Activated CD8-positive, alpha-beta memory T cell treated with anti-CD3 and anti-CD28 coated beads for 24 hours (primary cell): ENCODE measurements at regions not wholly inside any gene's neighbourhood (a gene's known extent, or its start where the extent isn't known, plus 50 kb on each side); places are given as distances from the start of the nearest gene placed in this dataset.
"Not testable (repeated sequence)": the region's sequence is repeated elsewhere in the genome, so short reads cannot be mapped to it uniquely, and the experiment has no call there.

Source experiments
- DNase-seq: peaks from one replicate; pipeline ENCODE4 v3.0.0-alpha.2; 2020

GRCh38 chr13:73661066-73661465 is 473.1 kb downstream of the KLF12 start:
- DNase-seq: no peak

DNA sequence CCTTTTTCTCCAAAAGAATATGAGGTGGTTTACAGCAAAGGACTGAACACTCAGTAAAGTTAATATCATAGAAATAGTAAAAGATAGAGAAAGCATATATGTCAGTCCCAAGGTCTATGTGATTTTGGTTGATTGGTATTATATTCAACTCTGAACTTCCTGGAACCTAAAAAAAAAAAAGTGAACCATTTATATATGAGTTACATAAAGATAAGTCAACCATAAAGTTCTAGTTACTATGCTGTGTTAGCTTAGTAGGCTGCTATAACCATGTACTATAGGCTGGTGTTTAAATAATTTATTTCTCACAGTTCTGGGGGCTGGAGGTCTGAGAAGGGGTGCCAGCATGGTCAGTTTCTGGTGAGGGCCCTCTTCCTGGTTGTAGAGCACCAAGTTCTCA is 475.6 kb downstream of the KLF12 start:
- no peak for DNase-seq

GRCh38 chr13:73657821-73658540 is 476.2 kb downstream of the KLF12 start:
- DNase-seq: no peak

DNA sequence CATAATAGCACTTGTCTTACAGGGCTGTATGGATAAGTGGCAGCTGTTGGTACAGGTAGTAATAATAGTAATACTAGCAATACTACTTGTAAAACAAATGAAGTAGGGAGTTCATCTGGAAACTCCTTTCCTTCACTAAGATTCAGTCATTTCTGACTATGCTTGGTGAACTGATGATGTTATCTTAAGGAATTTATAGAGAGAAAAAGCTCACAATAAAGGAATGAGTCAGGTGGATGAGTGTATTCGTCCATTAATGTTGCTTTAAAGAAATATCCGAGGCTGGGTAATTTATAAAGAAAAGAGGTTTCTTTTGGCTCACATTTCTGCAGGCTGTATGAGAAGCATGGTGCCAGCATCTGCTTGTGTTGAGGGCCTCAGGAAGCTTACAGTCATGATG is 477.3 kb downstream of the KLF12 start:
- no peak for DNase-seq

DNA sequence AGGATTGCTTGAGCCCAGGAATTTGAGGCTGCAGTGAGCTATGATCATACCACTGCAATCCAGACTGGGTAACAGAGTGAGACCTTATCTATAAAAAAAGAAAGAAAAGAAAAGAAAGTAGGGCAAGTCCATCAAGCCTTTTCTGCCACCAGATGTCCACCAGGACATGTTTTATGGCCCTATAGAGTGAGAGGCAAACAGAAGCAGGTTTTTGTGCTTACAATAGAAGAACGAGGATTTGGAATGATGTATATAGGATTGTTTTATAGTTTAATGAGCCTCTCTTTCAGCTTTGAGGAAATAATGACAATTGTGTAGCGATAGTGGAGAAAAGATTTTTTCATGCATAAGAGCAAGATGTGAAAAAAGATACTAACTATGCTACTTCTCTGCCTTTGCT is 480.5 kb downstream of the KLF12 start:
- no peak for DNase-seq

GRCh38 chr13:73647417-73647816 is 486.8 kb downstream of the KLF12 start:
- DNase-seq: no peak

GRCh38 chr13:73640476-73641179 is 493.6 kb downstream of the KLF12 start:
- DNase-seq: not testable (repeated sequence)

- DNase-seq: no peak
Measured at GRCh38 chr13:73635166-73635787, 498.9 kb downstream of the KLF12 start.

DNA sequence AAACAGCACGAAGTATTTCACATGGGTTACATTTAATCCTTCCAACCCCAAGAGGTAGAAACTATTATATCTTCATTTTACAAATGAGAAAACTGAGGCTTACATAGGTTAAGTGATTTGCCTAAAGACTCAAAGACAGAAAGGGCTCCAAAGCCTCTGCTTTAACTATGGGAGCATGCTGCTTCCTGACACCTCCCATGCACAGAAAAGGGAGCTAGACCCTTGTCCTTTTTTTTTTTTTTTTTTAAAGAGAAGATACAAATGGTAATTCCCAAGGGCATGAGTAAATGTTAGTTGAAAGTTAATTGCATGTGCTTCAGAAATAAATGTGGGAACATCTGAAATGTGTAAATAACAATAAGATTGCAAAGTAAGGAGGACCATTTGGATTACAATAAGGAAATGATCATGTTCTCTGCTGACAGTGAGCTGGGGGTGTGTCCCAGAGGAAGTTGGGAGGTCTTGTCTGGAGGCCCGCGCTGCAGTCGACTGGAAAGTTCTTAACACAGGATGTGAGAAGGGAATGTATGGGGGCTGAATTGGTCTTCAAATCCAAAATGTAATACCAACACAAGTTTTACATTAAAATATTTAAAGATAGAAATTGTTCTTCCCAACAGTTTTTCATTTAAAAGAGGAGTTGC is 500.3 kb downstream of the KLF12 start:
- no peak for DNase-seq

GRCh38 chr13:73631411-73631810 is 502.8 kb downstream of the KLF12 start:
- no peak for DNase-seq

DNA sequence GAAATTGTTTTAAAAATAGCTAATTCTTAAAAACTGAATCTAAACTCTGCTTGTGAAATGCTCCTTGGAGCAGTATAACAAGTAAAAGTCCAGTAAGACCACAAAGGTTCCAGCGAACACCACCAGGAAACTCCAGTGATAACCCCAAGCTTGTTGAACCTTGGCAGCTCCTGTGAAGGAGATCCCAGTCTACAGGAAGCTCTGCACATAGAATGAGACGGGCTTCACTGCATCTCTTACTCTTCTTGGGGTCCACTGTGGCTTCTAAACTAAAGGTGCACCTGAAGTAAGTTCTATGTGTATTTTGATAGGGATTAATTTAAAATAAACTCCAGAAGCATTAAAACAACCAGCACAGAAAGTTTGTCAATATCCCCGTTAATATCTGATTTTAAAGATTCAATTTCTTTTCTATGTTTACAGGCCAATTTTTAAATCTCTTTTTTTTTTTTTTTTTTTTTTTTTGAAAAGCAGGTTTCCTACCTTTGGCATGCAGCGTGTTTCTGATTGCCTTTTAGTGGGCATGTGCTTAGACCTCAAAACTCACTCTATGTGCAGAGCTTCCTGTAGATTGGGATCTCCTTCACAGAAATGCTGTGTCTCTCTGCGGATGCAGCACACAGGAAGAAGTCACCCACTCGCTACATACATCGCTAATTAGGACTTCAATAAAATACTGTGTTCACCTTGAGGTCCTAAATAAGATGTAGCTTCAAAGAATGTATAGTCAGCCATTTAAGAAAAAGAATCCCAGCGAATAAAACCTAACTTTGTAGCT is 508.5 kb downstream of the KLF12 start:
- no peak for DNase-seq

- no peak for DNase-seq
Measured at GRCh38 chr13:73623281-73623680, 510.9 kb downstream of the KLF12 start.

DNA sequence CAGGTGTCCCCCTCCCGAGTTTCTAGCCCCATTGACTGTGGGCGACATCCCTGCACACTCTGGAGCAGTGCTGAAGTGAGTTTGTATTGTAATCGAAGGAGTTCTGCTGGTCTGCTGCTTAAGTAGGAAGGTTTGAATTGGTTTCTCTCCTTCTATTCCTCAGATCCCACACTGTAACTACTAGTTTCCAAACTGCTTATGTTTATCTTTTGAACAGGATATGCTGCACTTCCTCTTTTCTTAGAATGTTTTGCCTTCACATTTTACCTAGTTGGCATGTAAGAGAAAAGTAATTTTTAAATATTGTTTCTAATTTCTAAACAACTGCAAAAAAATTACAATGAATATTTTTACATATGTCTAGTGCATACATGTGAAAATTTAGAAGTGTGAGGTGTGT is 511.8 kb downstream of the KLF12 start:
- no peak for DNase-seq

DNA sequence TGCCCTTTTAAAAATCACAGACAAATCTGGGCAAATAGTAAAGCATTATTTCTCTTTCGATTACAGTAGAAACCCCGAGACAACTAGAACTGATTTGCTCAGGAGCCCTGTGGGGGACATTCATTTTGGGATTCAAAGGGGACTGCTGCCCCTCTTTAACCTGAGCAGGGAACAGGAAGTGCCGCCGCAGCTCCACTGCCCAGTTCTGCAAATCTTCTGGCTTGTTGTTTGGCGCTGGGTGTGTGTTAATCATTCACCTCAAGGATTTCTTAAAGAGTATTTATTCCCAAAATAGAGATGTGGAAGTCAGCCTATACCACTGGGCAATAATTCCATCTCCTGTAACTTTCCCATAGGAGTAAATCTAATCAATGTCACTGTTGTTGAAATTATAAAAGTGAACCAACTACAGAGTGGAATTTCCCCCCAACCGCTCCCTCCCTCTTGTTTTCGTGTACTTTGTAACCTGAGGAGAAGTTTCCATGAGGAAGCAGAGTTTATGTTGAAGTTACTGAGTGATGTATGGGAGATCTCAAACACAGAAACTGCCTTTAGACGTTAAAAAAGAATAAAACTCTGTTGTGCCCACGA is 515.8 kb downstream of the KLF12 start:
- no peak for DNase-seq

DNA sequence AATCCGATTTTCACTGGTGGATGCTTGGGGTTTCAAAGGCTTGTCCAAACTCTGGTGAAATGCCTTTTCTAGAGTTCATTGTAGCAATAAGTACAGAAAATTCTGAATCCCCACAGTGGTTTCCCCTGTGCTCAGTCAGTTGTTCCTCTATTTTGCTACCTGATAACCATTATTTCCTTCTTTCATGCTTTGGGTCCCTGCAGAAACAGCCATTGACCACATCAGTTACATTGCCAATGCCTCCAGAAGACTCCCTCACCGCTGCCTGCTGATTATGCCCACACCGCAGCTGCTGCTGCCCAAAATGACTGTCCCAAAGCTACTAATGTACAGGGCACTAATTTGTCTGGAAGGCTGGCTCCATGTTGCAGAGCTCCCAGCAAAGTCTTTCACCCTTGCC is 517.3 kb downstream of the KLF12 start:
- DNase-seq: no peak

DNA sequence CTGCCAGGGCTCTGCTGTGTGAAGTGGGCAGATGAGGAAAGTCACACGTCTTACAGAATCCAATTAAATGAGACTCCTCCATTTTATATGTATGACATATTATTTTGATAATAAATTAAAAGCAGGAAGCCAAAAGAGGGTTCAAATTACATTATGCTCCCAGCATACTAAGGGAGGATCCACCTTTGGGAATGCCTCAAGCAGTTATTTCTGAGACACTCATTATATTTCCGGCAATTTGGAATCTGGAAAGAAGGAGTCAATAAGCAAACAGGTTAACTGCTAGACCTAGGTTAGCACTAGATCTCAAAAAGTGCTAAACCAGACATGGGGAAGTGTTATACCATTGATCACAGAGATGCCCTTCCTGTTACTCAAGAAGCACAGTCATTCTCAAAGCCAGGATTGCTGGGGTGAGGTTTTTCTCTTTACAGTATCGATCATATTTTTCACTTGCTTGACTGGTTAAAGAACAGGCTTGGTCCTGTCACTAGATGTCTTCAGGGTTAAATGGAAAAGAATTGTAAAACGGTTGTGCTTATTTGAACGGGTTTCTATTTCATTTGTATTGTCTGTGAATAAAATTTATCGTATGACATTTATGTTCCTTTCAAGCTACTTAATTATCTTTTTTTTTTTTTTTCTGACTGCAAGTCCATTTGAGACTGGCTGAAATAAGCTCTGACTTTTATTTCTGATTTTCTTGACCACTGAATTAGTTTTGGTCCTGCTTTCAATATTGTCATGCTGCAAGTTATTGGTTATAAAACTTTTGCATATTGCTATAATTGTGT is 523.2 kb downstream of the KLF12 start:
- no peak for DNase-seq

- no peak for DNase-seq
Measured at GRCh38 chr13:73608711-73609485, 525.3 kb downstream of the KLF12 start.

- DNase-seq: no peak
Measured at GRCh38 chr13:73608157-73608516, 526.1 kb downstream of the KLF12 start.

DNA sequence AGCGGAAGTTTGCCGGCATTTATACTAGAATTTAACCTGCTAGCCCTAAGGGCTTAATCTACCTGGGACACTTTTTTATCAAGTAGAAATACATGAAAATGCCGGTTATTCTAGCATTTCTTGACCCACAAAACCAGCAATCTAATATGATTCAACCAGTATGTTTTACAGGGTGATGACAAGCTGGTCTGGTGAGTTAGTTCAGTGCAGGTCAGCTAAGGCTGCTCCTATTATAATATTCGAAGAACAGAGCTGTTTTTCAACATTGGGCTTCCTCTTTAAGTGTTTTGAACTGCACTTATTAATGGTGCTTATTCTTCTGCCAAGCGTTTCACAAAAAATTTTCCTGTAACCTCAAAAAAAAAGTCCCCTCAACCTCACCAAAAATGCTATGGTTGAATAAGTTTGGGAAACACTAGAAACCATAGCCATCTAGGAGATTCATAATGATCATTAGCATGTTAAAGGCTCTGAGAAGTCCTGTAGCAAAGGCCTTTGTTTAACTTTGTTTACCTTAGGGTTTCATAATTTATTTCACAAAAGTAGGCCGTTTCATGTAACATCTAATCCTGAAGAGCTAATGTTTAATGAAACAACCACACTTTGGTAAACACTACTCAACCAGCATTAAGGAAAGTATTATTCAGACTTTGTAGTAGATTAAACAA is 526.6 kb downstream of the KLF12 start:
- DNase-seq: no peak

- DNase-seq: no peak
Measured at GRCh38 chr13:73603646-73604045, 530.6 kb downstream of the KLF12 start.
